Stomach smooth muscle (tissue), 2 donors: ENCODE measurements at regions not wholly inside any gene's neighbourhood (a gene's known extent, or its start where the extent isn't known, plus 50 kb on each side); places are given as distances from the start of the nearest gene placed in this dataset.

ENCODE experiments used
- H3K27ac ChIP-seq: one replicate; pipeline ENCODE4 v1.7.0; 2013; ENCODE audit warnings: mild to moderate bottlenecking, low read length, inconsistent platforms
- H3K27me3 ChIP-seq, 2 donors: one replicate each; pipeline ENCODE4 v1.7.0; 2013; ENCODE audit warnings: low read length in 2 of 2; ENCODE audit not compliant: insufficient read depth in 2 of 2, control insufficient read depth in 1 of 2
- H3K36me3 ChIP-seq, 2 donors: one replicate each; pipeline ENCODE4 v1.7.0; 2013; ENCODE audit warnings: low read length in 2 of 2; ENCODE audit not compliant: control insufficient read depth in 2 of 2, insufficient read depth in 2 of 2
- H3K4me1 ChIP-seq: one replicate; pipeline ENCODE4 v1.7.0; 2013; ENCODE audit warnings: low read length; ENCODE audit not compliant: control insufficient read depth, insufficient read depth
- H3K4me3 ChIP-seq, 2 donors: one replicate each; pipeline ENCODE4 v1.7.0; 2013; ENCODE audit warnings: low read length in 2 of 2
- H3K9ac ChIP-seq, 2 donors: one replicate each; pipeline ENCODE4 v1.7.0; 2013; ENCODE audit warnings: low read length in 2 of 2, mild to moderate bottlenecking in 1 of 2
- H3K9me3 ChIP-seq, 2 donors: one replicate each; pipeline ENCODE4 v1.7.0; 2013; ENCODE audit warnings: low read length in 2 of 2; ENCODE audit not compliant: control insufficient read depth in 2 of 2
- donor health status: healthy.
- donor health status: Pancreatic carcinoma.

DNA sequence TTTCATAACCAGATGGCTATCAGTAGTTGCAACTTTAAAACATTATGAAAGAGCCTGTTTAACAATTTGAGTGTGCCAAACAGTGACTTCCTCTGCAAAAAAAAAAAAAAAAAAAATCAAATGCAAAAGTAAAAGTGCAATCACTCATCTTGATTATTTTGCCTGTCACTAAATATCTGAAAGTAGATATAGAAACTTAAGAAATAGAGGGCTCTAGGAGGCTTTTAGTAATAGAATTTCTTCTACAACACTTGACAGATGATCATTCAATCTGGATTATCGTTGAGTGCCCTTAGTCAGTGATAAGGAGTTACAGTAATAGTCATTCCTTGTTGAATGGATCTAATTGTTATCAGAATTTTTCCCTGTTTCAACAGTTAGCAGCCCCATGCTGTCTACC lies 101.8 kb downstream of the CETN3 start:
- Histone ChIP-seq H3K27me3 (no peaks in the 10 kb centered on the region), H3K4me1 (peaks cover 5% of the 10 kb centered on the region), H3K9me3 (no peaks in the 10 kb centered on the region), H3K9ac (no peak overlapping the region), H3K4me3 (no peak overlapping the region), H3K27ac (no peak overlapping the region), H3K36me3 (no peaks in the 10 kb centered on the region)

DNA sequence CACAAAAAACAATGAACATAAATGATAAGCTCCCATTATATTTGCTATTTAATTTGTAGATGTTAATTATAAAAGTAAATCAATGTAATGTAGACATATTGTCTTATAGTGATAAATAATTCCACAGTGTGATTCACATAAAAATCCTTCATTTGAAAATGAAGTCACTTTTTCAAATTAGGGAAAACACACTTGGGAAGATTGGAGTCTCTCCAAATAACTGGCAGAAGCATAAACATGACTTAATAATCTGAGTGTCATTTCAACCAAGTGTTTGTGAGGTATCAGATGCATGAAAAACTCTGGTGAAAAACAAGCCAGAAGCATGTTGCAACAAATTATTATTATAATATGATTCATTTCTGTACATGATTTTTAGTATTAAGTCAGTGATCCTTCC lies 102.2 kb downstream of the CETN3 start:
- Histone ChIP-seq H3K9ac (no peak overlapping the region), H3K9me3 (no peaks in the 10 kb centered on the region), H3K4me3 (no peak overlapping the region), H3K27ac (no peak overlapping the region), H3K4me1 (peaks cover 5% of the 10 kb centered on the region), H3K36me3 (no peaks in the 10 kb centered on the region), H3K27me3 (no peaks in the 10 kb centered on the region)

DNA sequence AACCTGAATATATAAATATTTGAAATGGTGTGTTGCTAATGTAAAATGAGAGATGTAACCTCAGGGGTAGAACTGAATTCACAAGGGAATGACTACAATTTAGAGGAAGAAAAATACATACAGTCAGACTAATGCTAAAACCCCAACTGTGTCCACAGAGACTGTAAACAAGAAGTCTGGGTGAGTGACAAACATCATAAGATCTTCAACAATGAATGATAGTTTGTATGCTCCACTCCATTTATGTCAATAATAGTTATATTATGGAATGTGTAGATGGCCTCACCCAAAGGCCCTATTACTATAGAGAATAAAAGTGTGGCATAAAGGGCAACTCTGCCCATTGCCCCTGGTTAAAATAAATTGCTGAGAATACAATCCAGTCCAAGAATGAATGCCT lies 102.9 kb downstream of the CETN3 start:
- Histone ChIP-seq H3K27ac (no peak overlapping the region), H3K4me3 (no peak overlapping the region), H3K9me3 (no peaks in the 10 kb centered on the region), H3K27me3 (no peaks in the 10 kb centered on the region), H3K36me3 (no peaks in the 10 kb centered on the region), H3K4me1 (peaks cover 5% of the 10 kb centered on the region), H3K9ac (no peak overlapping the region)

DNA sequence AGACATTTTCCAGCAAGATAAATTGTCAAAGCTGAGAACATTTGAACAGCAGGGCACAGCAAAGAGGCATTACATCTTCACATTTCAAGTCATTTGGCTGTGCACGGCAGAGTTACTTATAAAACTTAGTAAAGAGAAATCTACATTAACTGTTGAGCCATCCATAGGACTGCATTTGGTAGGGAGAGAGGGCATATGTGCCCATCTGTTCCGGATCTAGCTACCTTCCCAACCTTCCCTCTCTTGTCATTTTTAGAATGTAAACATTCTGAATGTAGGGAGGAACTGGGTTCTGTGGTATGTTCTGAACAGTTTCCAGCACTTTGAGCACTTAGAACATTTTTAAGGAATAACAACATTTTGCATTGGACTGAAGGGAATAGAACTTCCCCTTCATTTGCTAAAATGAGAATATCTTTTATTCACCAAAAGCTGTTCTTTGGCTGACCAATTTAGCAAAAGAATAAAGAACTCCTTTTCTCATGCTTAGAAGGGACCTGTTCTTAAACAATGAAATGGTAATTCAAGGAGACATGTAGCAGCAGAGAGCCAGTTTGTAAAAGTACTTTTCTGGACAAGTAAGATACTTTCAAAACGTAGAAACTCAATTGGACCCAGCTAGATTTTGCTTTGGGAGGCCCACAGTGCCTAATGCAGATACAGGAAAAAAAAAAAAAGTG lies 104.4 kb downstream of the CETN3 start:
- Histone ChIP-seq H3K9me3 (no peaks in the 10 kb centered on the region), H3K27ac (no peak overlapping the region), H3K9ac (no peak overlapping the region), H3K4me3 (no peak overlapping the region), H3K36me3 (no peaks in the 10 kb centered on the region), H3K4me1 (peaks cover 5% of the 10 kb centered on the region), H3K27me3 (no peaks in the 10 kb centered on the region)

DNA sequence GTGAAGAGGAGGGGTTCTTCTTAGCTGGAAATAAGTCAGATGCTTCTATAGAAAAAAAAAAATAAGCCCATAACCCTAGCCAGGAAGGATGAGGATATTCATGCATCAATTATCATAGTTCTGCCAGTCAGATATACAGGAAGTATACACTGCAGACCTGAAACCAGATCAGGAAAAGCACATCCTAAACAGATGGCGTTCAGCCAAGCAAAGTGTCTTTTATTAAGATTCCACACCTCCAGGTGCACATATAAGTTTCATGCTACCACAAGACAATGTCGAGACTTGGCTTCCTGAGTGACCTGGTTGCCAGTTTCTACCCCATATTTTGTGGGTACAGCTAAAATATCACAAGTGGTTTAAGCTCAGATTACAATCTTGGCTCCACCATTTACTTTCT lies 108.3 kb downstream of the CETN3 start:
- no peaks in the 10 kb centered on the region for H3K36me3 ChIP-seq

DNA sequence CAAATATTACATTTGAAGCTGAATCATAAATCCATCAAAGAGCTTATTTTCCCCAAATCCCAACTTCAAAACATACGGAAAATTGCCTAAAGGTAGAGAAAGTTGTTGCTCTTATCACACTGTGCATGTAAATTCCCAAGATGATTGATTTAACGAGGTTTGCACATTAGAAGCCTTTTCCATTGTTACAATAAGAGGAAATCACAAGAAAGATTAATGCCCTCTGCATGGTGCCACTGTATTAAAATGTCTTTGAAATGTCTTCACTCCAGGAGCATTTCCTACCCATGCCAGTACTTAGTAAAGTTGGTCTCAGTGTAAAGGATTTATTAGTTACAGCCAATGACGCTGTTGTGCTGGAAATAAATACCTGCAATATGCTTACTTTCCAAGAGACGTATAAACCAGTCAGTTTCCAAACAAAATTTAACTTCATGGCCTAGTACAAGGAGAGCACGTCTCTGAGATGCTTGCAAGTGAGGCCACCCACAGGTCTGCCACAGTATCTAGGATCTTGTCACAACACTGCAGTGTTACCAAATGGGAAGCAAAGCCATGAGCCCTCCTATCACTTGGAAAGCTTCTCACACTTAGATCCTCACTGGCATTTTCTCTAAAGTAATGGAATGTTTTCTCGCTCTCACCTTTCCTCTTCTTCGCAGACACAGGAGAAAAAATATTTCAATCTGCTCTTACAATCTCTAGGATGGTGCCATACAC lies 112.4 kb downstream of the CETN3 start:
- Histone ChIP-seq H3K36me3 (no peaks in the 10 kb centered on the region), H3K4me3 (no peak overlapping the region), H3K27ac (no peak overlapping the region), H3K27me3 (no peaks in the 10 kb centered on the region), H3K9ac (no peak overlapping the region), H3K4me1 (no peaks in the 10 kb centered on the region), H3K9me3 (no peaks in the 10 kb centered on the region)

More for the DNA sequence above, 108.3 kb downstream of the CETN3 start:
- H3K4me3 ChIP-seq, result no peak overlapping the region
- H3K9ac ChIP-seq, result no peak overlapping the region
- no peak overlapping the region for H3K27ac ChIP-seq
- H3K27me3 ChIP-seq, result no peaks in the 10 kb centered on the region
- peaks cover 5% of the 10 kb centered on the region for H3K4me1 ChIP-seq
- H3K9me3 ChIP-seq, result no peaks in the 10 kb centered on the region

DNA sequence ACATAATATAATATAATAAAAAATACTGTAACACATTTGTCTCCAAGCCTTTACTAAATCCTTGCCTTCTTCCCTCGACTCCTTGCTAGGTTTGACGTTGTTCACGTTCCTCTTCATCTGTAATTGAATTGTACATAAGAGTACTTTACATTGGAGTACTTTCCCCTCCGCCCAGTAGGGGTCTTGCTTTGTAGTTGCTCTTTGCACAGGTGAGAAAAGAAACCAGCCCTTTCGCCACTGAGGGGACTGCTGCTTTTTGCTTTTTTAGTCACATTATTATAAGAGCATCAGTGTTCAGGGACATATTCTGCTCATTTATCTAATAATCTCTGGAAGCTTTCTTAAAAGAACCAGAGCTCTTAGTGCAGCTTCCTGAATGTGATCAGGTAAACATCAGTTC lies 115.0 kb downstream of the CETN3 start:
- H3K36me3 ChIP-seq, result no peaks in the 10 kb centered on the region
- H3K9me3 ChIP-seq, result no peaks in the 10 kb centered on the region
- H3K4me3 ChIP-seq, result no peak overlapping the region
- no peak overlapping the region for H3K9ac ChIP-seq
- no peaks in the 10 kb centered on the region for H3K27me3 ChIP-seq
- no peaks in the 10 kb centered on the region for H3K4me1 ChIP-seq
- no peak overlapping the region for H3K27ac ChIP-seq

DNA sequence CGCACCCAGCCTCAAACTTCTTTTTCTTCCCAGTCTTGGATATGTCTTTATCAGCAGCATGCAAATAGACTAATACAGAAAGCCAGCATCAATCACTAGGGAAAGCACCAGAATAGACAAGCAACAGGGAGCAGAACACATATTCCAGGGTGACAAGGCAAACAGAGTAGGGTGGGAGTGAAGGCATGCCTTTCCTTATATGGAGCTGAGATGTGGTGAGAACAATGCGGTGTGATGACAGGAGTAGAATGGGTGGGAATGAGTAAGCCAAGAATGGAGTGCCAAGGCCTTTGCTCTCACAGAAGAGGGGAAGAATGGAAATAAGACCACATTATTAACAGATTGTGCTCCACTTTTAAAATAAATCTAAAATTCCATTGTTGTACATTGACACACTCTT lies 115.6 kb downstream of the CETN3 start:
- Histone ChIP-seq H3K36me3 (no peaks in the 10 kb centered on the region), H3K9me3 (no peaks in the 10 kb centered on the region), H3K27ac (no peak overlapping the region), H3K4me1 (no peaks in the 10 kb centered on the region), H3K9ac (no peak overlapping the region), H3K4me3 (no peak overlapping the region), H3K27me3 (no peaks in the 10 kb centered on the region)

DNA sequence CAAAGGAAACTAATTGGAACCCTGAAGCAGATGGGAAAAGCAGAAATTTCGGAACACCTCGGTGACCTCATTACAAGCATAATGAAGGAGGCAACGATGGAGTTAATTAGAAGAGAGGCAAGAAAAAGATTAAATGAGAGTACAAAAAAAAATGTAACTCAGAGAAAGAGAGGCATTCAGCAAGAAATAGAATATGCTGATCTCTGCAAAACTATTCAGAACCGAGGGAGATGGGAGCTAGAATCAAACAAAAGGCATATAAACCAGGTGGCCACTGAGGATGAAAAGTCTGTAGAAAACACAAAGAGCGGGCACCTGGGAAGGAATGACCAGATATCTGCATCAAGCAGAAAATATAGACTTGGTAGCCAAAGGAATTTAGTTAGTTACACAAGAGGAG lies 118.9 kb downstream of the CETN3 start:
- no peak overlapping the region for H3K9ac ChIP-seq
- no peaks in the 10 kb centered on the region for H3K9me3 ChIP-seq
- H3K4me3 ChIP-seq, result no peak overlapping the region
- no peak overlapping the region for H3K27ac ChIP-seq
- H3K27me3 ChIP-seq, result no peaks in the 10 kb centered on the region
- H3K36me3 ChIP-seq, result no peaks in the 10 kb centered on the region
- no peaks in the 10 kb centered on the region for H3K4me1 ChIP-seq

DNA sequence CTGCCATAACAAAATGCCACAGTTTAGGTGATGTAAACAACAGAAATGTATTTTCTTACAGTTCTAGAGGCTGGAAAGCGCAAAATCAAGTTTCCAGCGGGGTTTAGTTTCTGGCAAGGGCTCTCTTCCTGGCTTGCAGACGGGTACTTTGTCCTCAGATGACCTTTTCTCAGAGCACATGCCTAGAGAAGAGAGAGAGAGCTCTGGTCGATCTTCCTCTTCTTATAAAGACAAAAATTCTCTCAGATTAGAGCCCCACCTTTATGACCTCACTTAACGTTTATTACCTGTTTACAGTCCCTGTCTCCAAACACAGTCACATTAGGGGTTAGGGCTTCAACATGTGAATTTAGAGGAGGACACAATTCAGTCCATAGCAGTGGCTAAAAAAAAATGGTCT lies 119.7 kb downstream of the CETN3 start:
- Histone ChIP-seq H3K27ac (no peak overlapping the region), H3K36me3 (no peaks in the 10 kb centered on the region), H3K9ac (no peak overlapping the region), H3K27me3 (no peaks in the 10 kb centered on the region), H3K4me1 (no peaks in the 10 kb centered on the region), H3K4me3 (no peak overlapping the region), H3K9me3 (no peaks in the 10 kb centered on the region)

DNA sequence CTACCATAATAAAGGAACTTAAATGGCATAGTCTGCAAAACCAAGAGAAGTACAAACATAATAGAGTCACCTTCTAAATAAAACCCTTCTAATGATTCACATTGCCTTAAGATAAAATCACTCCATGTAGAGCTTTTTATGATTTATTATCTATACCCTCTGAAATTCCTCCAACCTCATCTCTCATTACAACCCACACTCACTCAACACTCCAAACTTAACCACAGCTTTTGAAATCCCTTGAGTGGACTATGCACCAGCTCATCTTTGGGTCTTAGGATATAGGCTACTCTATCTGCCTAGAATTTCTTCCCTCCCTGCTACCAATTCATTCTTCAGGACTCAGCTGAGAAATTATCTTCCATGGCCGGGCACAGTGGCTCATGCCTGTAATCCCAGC lies 122.5 kb downstream of the CETN3 start:
- H3K27ac ChIP-seq, result no peak overlapping the region
- no peaks in the 10 kb centered on the region for H3K4me1 ChIP-seq
- no peak overlapping the region for H3K9ac ChIP-seq
- no peaks in the 10 kb centered on the region for H3K36me3 ChIP-seq
- no peaks in the 10 kb centered on the region for H3K9me3 ChIP-seq
- no peak overlapping the region for H3K4me3 ChIP-seq
- H3K27me3 ChIP-seq, result no peaks in the 10 kb centered on the region
